GM12878 (cell line): ENCODE measurements at regions not wholly inside any gene's neighbourhood (a gene's known extent, or its start where the extent isn't known, plus 50 kb on each side); places are given as distances from the start of the nearest gene placed in this dataset.

ENCODE experiments used
- ATAC-seq: fragments of 200-7000 bp; cut with Tn5 transposase; 3 replicates; pipeline ENCODE4 v1.9.1; 2020; ENCODE audit warnings: mild to moderate bottlenecking, moderate library complexity
- BruUV-seq: library from RNA; stranded (reverse); fragments of 400-500 nt; replicated peaks from 2 replicates; lab custom pipeline; 2021; lab: Mats Ljungman, UMichigan
- CTCF ChIA-PET: fragments of 300-600 bp; sonication (Branson Sonifier 250); formaldehyde crosslinking; extraction: SDS; loops from one replicate; lab custom pipeline; 2021; ENCODE audit warnings: inconsistent platforms; lab: Yijun Ruan, JAX
- POLR2A ChIA-PET: fragments of 350-600 bp; formaldehyde crosslinking; extraction: SDS; loops from one replicate; lab custom pipeline; 2021; ENCODE audit warnings: inconsistent platforms; lab: Charles Lee
- RAD21 ChIA-PET: fragments of 300-600 bp; sonication (Branson Sonifier 250); formaldehyde crosslinking; loops from one replicate; lab custom pipeline; 2023; ENCODE audit warnings: antibody characterized with exemption; ENCODE audit not compliant: unreplicated experiment; lab: Charles Lee
- SMC1A ChIA-PET: fragments of 300-600 bp; sonication (Branson Sonifier 250); formaldehyde crosslinking; loops from one replicate; lab custom pipeline; 2023; ENCODE audit not compliant: unreplicated experiment, uncharacterized antibody; lab: Charles Lee
- DNase-seq: peaks from one replicate; pipeline ENCODE4 v3.0.0-alpha.2; 2011; ENCODE audit warnings: low read depth, low spot score
- FAIRE-seq: peaks from 3 replicates; lab custom pipeline; 2011; peaks lifted over from hg19 to GRCh38; lab: Jason Lieb, UNC
- H2AFZ ChIP-seq: 2 replicates; pipeline ENCODE4 v1.6.0; 2011; ENCODE audit warnings: low read depth, low read length, control low read depth; ENCODE audit not compliant: control insufficient read depth
- H3K27ac ChIP-seq: 2 replicates; pipeline ENCODE4 v1.5.1; 2011; ENCODE audit warnings: control low read depth; ENCODE audit not compliant: control insufficient read depth, insufficient read depth
- H3K27me3 ChIP-seq, 2 experiments: replicated peaks in 1 of 2; 2 replicates each; pipeline versions ENCODE4 v1.6.0 to v1.6.1; 2011; ENCODE audit warnings: low read length in 1 of 2; ENCODE audit not compliant: control insufficient read depth in 2 of 2, insufficient read depth in 2 of 2
- H3K36me3 ChIP-seq, 2 experiments: 2 replicates each; pipeline ENCODE4 v1.5.1; 2011; ENCODE audit warnings: low read length in 1 of 2; ENCODE audit not compliant: control insufficient read depth in 2 of 2, insufficient read depth in 2 of 2
- H3K4me1 ChIP-seq: 2 replicates; pipeline ENCODE4 v1.6.1; 2011; ENCODE audit warnings: mild to moderate bottlenecking, low read length, moderate library complexity, mixed read lengths; ENCODE audit not compliant: control insufficient read depth, insufficient read depth
- H3K4me2 ChIP-seq: 2 replicates; pipeline ENCODE4 v1.6.0; 2011; ENCODE audit warnings: control low read depth; ENCODE audit not compliant: control insufficient read depth, insufficient read depth
- H3K4me3 ChIP-seq: fragments of 200-600 bp; sonication (generic); 2 replicates; pipeline ENCODE4 v1.5.1; 2016
- H3K79me2 ChIP-seq: 2 replicates; pipeline ENCODE4 v1.6.0; 2011; ENCODE audit warnings: low read length; ENCODE audit not compliant: control insufficient read depth, insufficient read depth
- H3K9ac ChIP-seq: 2 replicates; pipeline ENCODE4 v1.8.0; 2011; ENCODE audit warnings: low read length, control low read depth, mixed read lengths; ENCODE audit not compliant: control insufficient read depth, insufficient read depth
- H3K9me3 ChIP-seq: replicated peaks from 3 replicates; pipeline ENCODE4 v1.5.1; 2011; ENCODE audit warnings: mild to moderate bottlenecking, low read length; ENCODE audit not compliant: control insufficient read depth, insufficient read depth
- H4K20me1 ChIP-seq: 2 replicates; pipeline ENCODE4 v1.6.0; 2011; ENCODE audit not compliant: control insufficient read depth, insufficient read depth
- BCLAF1 ChIP-seq: fragments of 450-650 bp; IDR thresholded peaks from 2 replicates; pipeline ENCODE4 v1.6.1; 2017; ENCODE audit warnings: antibody characterized with exemption, mild to moderate bottlenecking, moderate library complexity
- CHD1 ChIP-seq: IDR thresholded peaks from 2 replicates; pipeline ENCODE4 v1.6.1; 2012; ENCODE audit warnings: low read depth, low read length, improper control_type of control experiment
- CHD2 ChIP-seq: IDR thresholded peaks from 2 replicates; pipeline ENCODE4 v1.6.1; 2011; ENCODE audit warnings: low read depth, low read length, improper control_type of control experiment, borderline replicate concordance
- CREB1 ChIP-seq: IDR thresholded peaks from 2 replicates; pipeline ENCODE4 v1.6.1; 2012; ENCODE audit warnings: low read depth, mild to moderate bottlenecking, inconsistent platforms
- NKRF ChIP-seq: fragments of 450-650 bp; conservative IDR thresholded peaks from 2 replicates; pipeline ENCODE4 v1.6.1; 2017; ENCODE audit warnings: mild to moderate bottlenecking, moderate library complexity
- NRF1 ChIP-seq: conservative IDR thresholded peaks from 2 replicates; pipeline ENCODE4 v1.6.1; 2011; ENCODE audit warnings: mild to moderate bottlenecking, low read depth, low read length, improper control_type of control experiment
- RBBP5 ChIP-seq: fragments of 200-600 bp; sonication (generic); conservative IDR thresholded peaks from 2 replicates; pipeline ENCODE4 v1.6.1; 2016
- SUPT20H ChIP-seq: IDR thresholded peaks from 2 replicates; pipeline ENCODE4 v1.6.1; 2011; ENCODE audit warnings: low read depth, mild to moderate bottlenecking, low read length, moderate library complexity, borderline replicate concordance; ENCODE audit not compliant: control insufficient read depth
- TCF7 ChIP-seq: IDR thresholded peaks from 2 replicates; pipeline ENCODE4 v1.6.1; 2014; ENCODE audit warnings: antibody characterized with exemption, borderline replicate concordance
- YBX1 ChIP-seq: fragments of 450-650 bp; IDR thresholded peaks from 2 replicates; pipeline ENCODE4 v1.6.1; 2016; ENCODE audit warnings: antibody characterized with exemption
- WGBS: methylation state at CpG from one replicate; pipeline ENCODE4 v1.1.6; 2016; ENCODE audit warnings: low lambda C conversion rate; ENCODE audit not compliant: insufficient replicate concordance, insufficient coverage; ENCODE audit errors: missing lambda C conversion rate; 5-methylcytosine and 5-hydroxymethylcytosine counted together
- in situ Hi-C: fragments of 300-500 bp; cut with MboI; formaldehyde crosslinking; loops from 9 replicates; pipeline ENCODE4 v1.14.3; 2018; ENCODE audit warnings: mixed read lengths
- intact Hi-C: fragments of 100-400 bp; cut with micrococcal nuclease; formaldehyde crosslinking; loops from one replicate; pipeline ENCODE4 v1.14.2; 2022; ENCODE audit not compliant: unreplicated experiment

GRCh38 chr2:142395291-142395690 is 264.5 kb upstream of the LRP1B start:
- no peak for ATAC-seq
- SMC1A ChIA-PET: no interaction called here
- RAD21 ChIA-PET: no interaction called here
- Histone ChIP-seq H3K27me3 (no peaks in the 10 kb centered on the region), H3K79me2 (no peaks in the 10 kb centered on the region), H2AFZ (no peak overlapping the region), H3K36me3 (no peaks in the 10 kb centered on the region), H3K9me3 (no peaks in the 10 kb centered on the region), H3K27ac (no peak overlapping the region), H3K4me1 (no peaks in the 10 kb centered on the region), H3K4me3 (no peak overlapping the region), H3K9ac (no peak overlapping the region), H4K20me1 (no peaks in the 10 kb centered on the region), H3K4me2 (no peak overlapping the region)
- TF ChIP-seq CHD2 (no peak), CREB1 (no peak), RBBP5 (no peak), NRF1 (no peak), TCF7 (no peak), BCLAF1 (no peak), NKRF (no peak), SUPT20H (no peak), CHD1 (no peak), YBX1 (no peak)
- POLR2A ChIA-PET: no interaction called here
- FAIRE-seq: no peak
- CTCF ChIA-PET: interaction anchor here (0.6 kb wide), 1 partner anchor 688 kb away, joined by 3 read pairs; no protein-coding TSS in a partner anchor
- in situ Hi-C loops: no loop called here
- no peak for DNase-seq
- WGBS: 0% methylated on average over 1 of the region's 1 CpG
- no TSS peak for BruUV-seq
- intact Hi-C loops: no loop called here
